ENCODE measurements at regions not wholly inside any gene's neighbourhood (a gene's known extent, or its start where the extent isn't known, plus 50 kb on each side); places are given as distances from the start of the nearest gene placed in this dataset.
"Not testable (repeated sequence)": the region's sequence is repeated elsewhere in the genome, so short reads cannot be mapped to it uniquely, and the experiment has no call there.

GRCh38 chr13:62747152-62747551 is 1331.5 kb upstream of the PCDH20 start:
- Mint-ChIP-seq H3K27ac (no peak overlapping the region), H3K9me3 (no peaks in the 10 kb centered on the region), H3K4me1 (no peaks in the 10 kb centered on the region), H3K4me3 (no peak overlapping the region), H3K27me3 (ENCODE audit: low read depth, poor library complexity) (peaks cover 7% of the 10 kb centered on the region), H3K36me3 (ENCODE audit: low read depth) (no peaks in the 10 kb centered on the region)
- TF ChIP-seq, protein P1, sequence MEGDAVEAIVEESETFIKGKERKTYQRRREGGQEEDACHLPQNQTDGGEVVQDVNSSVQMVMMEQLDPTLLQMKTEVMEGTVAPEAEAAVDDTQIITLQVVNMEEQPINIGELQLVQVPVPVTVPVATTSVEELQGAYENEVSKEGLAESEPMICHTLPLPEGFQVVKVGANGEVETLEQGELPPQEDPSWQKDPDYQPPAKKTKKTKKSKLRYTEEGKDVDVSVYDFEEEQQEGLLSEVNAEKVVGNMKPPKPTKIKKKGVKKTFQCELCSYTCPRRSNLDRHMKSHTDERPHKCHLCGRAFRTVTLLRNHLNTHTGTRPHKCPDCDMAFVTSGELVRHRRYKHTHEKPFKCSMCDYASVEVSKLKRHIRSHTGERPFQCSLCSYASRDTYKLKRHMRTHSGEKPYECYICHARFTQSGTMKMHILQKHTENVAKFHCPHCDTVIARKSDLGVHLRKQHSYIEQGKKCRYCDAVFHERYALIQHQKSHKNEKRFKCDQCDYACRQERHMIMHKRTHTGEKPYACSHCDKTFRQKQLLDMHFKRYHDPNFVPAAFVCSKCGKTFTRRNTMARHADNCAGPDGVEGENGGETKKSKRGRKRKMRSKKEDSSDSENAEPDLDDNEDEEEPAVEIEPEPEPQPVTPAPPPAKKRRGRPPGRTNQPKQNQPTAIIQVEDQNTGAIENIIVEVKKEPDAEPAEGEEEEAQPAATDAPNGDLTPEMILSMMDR (IDR thresholded peaks at IDR 0.05), result no peak
- DNase-seq, result no peak

- not testable (repeated sequence) for H3K27ac Mint-ChIP-seq; H3K27me3 Mint-ChIP-seq (ENCODE audit: low read depth, poor library complexity); H3K4me3 Mint-ChIP-seq; DNase-seq; H3K4me1 Mint-ChIP-seq; H3K36me3 Mint-ChIP-seq (ENCODE audit: low read depth)
- peaks cover 28% of the 10 kb centered on the region for H3K9me3 Mint-ChIP-seq
Observed at GRCh38 chr13:62729746-62730145, 1314.1 kb upstream of the PCDH20 start.

GRCh38 chr13:62721893-62722292 is 1306.2 kb upstream of the PCDH20 start:
- no peaks in the 10 kb centered on the region for H3K36me3 Mint-ChIP-seq (ENCODE audit: low read depth)
- no peaks in the 10 kb centered on the region for H3K4me1 Mint-ChIP-seq
- no peak for DNase-seq
- no peak overlapping the region for H3K4me3 Mint-ChIP-seq
- H3K9me3 Mint-ChIP-seq, result peaks cover 4% of the 10 kb centered on the region
- H3K27ac Mint-ChIP-seq, result no peak overlapping the region
- TF ChIP-seq, protein P1 (IDR thresholded peaks at IDR 0.05), result no peak
- H3K27me3 Mint-ChIP-seq (ENCODE audit: low read depth, poor library complexity), result no peaks in the 10 kb centered on the region

DNA sequence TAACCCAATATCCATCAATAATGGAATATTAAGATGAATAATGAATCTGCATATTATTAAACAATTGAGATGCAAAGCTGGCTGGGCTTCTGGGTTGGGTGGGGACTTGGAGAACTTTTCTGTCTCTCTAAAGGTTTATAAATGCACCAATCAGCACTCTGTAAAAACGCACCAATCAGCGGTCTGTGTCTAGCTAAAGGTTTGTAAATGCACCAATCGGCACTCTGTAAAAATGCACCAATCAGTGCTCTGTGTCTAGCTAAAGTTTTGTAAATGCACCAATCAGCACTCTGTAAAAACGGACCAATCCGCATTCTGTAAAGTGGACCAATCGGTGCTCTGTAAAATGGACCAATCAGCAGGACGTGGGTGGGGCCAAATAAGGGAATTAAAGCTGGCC is 1296.3 kb upstream of the PCDH20 start:
- not testable (repeated sequence) for H3K9me3 Mint-ChIP-seq; H3K36me3 Mint-ChIP-seq (ENCODE audit: low read depth); H3K27ac Mint-ChIP-seq; H3K4me3 Mint-ChIP-seq; DNase-seq; H3K27me3 Mint-ChIP-seq (ENCODE audit: low read depth, poor library complexity)
- peaks cover 13% of the 10 kb centered on the region for H3K4me1 Mint-ChIP-seq

DNA sequence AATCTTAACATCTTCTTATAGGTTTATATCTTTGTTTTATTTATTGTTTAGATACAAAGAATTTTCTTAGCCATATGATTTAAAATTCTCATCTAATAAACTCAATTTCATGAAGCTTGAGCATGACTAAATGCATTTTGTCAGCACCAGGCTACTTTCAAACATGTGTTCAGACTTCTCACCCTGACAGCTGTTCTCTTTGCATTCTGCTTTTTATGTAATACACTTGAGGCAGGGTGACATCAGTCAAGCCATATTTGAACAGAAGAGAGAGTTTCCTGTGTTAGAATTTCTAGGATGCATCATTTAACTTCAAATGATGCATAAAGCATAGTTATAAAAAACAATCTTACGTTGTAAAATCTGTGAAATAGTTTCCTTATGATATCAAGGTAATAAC is 1295.1 kb upstream of the PCDH20 start:
- Mint-ChIP-seq H3K4me3 (no peak overlapping the region), H3K27me3 (ENCODE audit: low read depth, poor library complexity) (peaks cover 2% of the 10 kb centered on the region), H3K36me3 (ENCODE audit: low read depth) (no peaks in the 10 kb centered on the region)

DNA sequence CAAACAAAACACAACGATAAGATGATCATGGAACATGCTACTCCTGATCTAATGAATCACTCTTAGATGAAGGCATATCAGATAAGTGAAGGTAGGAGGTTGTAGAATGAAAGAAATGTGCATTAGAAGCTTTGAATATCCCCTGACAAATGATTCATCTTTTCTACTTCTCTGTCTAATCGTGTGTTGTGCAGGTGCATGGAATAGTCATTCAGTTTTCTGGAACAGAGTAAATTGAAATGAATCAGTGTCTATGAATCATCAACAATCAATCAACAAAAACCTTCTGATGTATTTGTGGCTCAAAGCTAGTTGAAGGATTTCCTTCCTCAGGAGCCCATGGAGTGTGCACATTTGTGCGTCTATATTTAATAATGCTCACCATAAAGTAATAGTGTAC is 1290.4 kb upstream of the PCDH20 start:
- Mint-ChIP-seq H3K27me3 (ENCODE audit: low read depth, poor library complexity) (peaks cover 3% of the 10 kb centered on the region), H3K9me3 (no peaks in the 10 kb centered on the region), H3K36me3 (ENCODE audit: low read depth) (no peaks in the 10 kb centered on the region), H3K4me3 (no peak overlapping the region), H3K27ac (no peak overlapping the region), H3K4me1 (no peaks in the 10 kb centered on the region)
- DNase-seq, result no peak
- TF ChIP-seq, protein P1 (IDR thresholded peaks at IDR 0.05), result no peak

More for the DNA sequence above, 1295.1 kb upstream of the PCDH20 start:
- DNase-seq, result no peak
- TF ChIP-seq, protein P1 (IDR thresholded peaks at IDR 0.05), result no peak
- peaks cover 10% of the 10 kb centered on the region for H3K4me1 Mint-ChIP-seq
- H3K27ac Mint-ChIP-seq, result no peak overlapping the region
- no peaks in the 10 kb centered on the region for H3K9me3 Mint-ChIP-seq

DNA sequence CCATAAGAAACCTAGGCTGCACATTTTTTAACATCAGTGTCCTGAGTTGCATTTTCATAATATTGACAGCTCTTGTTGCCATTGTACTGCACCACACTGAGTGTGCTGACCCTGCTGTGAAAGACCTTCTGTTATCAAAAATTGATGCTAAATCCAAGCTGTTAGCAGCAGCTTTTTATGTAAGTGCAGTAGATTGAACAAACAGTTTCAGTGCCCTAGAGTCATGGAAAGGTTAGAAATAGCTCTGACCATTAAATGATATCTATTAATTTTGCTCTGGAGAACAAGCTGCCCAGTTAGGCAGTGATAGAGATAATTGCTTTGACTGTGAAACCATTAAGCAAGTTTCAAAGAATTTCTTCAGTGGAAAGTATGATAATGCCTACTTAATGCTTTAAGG is 1289.2 kb upstream of the PCDH20 start:
- no peak overlapping the region for H3K27ac Mint-ChIP-seq
- no peaks in the 10 kb centered on the region for H3K4me1 Mint-ChIP-seq
- TF ChIP-seq, protein P1 (IDR thresholded peaks at IDR 0.05), result no peak
- no peak overlapping the region for H3K4me3 Mint-ChIP-seq
- H3K9me3 Mint-ChIP-seq, result no peaks in the 10 kb centered on the region
- no peak for DNase-seq
- peaks cover 3% of the 10 kb centered on the region for H3K27me3 Mint-ChIP-seq (ENCODE audit: low read depth, poor library complexity)
- H3K36me3 Mint-ChIP-seq (ENCODE audit: low read depth), result no peaks in the 10 kb centered on the region
